ENCODE measurements at regions not wholly inside any gene's neighbourhood (a gene's known extent, or its start where the extent isn't known, plus 50 kb on each side); places are given as distances from the start of the nearest gene placed in this dataset.
A peak's percentile ranks its signal among the peaks of the same experiment; 100 is the strongest.
"Not testable (repeated sequence)": the region's sequence is repeated elsewhere in the genome, so short reads cannot be mapped to it uniquely, and the experiment has no call there.

- DNase-seq = not testable (repeated sequence)
These were observed 342.2 kb downstream of the CEP170 start for GRCh38 chr1:242912855-242913254.

- not testable (repeated sequence) for DNase-seq
These were observed 354.5 kb downstream of the CEP170 start for GRCh38 chr1:242900558-242900957.

- DNase-seq = peak; percentile 18
These were observed 364.8 kb downstream of the CEP170 start for GRCh38 chr1:242890192-242890741.

- DNase-seq = no peak
These were observed 361.6 kb upstream of the PLD5 start for GRCh38 chr1:242886137-242886536.

- not testable (repeated sequence) for DNase-seq
These were observed 355.5 kb upstream of the PLD5 start for GRCh38 chr1:242880022-242880421.

GRCh38 chr1:242877743-242878142, 353.2 kb upstream of the PLD5 start:
- no peak for DNase-seq

- no peak for DNase-seq
These were observed 352.7 kb upstream of the PLD5 start for GRCh38 chr1:242877229-242877628.

GRCh38 chr1:242876030-242876429, 351.5 kb upstream of the PLD5 start:
- DNase-seq = no peak

GRCh38 chr1:242873661-242874060, 349.2 kb upstream of the PLD5 start:
- no peak for DNase-seq

GRCh38 chr1:242872521-242872920, 348.0 kb upstream of the PLD5 start:
- no peak for DNase-seq

- no peak for DNase-seq
These were observed 347.1 kb upstream of the PLD5 start for GRCh38 chr1:242871471-242872030.

GRCh38 chr1:242870966-242871365, 346.5 kb upstream of the PLD5 start:
- no peak for DNase-seq

- no peak for DNase-seq
These were observed 331.8 kb upstream of the PLD5 start for GRCh38 chr1:242856289-242856688.

GRCh38 chr1:242854466-242854865, 330.0 kb upstream of the PLD5 start:
- DNase-seq = no peak

GRCh38 chr1:242847390-242847993, 323.0 kb upstream of the PLD5 start:
- DNase-seq = peak; percentile 18

- DNase-seq = no peak
These were observed 317.6 kb upstream of the PLD5 start for GRCh38 chr1:242842094-242842493.

GRCh38 chr1:242839101-242839500, 314.6 kb upstream of the PLD5 start:
- no peak for DNase-seq

GRCh38 chr1:242836423-242836822, 311.9 kb upstream of the PLD5 start:
- no peak for DNase-seq

GRCh38 chr1:242828828-242829227, 304.3 kb upstream of the PLD5 start:
- DNase-seq = no peak

- no peak for DNase-seq
These were observed 303.7 kb upstream of the PLD5 start for GRCh38 chr1:242828199-242828598.

GRCh38 chr1:242827538-242827937, 303.0 kb upstream of the PLD5 start:
- DNase-seq = no peak

GRCh38 chr1:242826701-242827336, 302.3 kb upstream of the PLD5 start:
- no peak for DNase-seq

GRCh38 chr1:242824435-242824834, 299.9 kb upstream of the PLD5 start:
- DNase-seq = no peak
